ENCODE measurements at regions not wholly inside any gene's neighbourhood (a gene's known extent, or its start where the extent isn't known, plus 50 kb on each side); places are given as distances from the start of the nearest gene placed in this dataset.
"Not testable (repeated sequence)": the region's sequence is repeated elsewhere in the genome, so short reads cannot be mapped to it uniquely, and the experiment has no call there.

DNA sequence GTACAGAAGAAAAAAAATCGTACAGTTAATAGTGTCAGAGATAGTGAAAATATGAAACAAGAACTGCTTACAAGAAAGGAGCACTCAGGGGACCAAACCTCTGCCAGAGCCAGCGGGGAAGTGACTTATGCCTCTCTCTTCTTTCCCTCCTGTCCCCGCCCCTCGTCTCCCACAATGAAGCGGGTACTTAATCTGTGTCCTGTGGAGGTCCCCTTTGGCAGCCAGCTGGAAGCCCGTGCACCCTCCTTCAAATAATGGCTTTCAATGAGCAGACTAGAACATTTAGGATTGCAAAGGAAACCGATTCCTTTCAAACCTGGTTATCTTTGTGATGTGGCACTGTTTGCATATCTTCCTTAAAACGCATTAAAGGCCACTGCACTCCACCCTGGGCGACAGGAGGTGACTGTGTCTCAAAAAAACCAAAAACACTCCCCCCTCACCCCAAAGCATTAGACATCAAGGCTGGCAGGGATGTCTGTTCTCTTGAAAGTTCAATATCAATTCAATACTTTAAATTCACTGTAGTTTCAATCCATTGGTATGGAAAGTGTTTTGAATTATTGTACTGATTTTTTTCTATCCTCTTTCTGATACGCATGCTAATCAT lies 51.7 kb downstream of the PPIAL4C start:
- DNase-seq (ENCODE audit: low read depth in 2 of 2) = not testable (repeated sequence)

- DNase-seq (ENCODE audit: low read depth in 2 of 2) = peak; percentile 71 to 86
Measured at GRCh38 chr1:149636286-149637122, 52.9 kb downstream of the PPIAL4C start.

GRCh38 chr1:149638481-149638880 lies 54.8 kb downstream of the PPIAL4C start:
- not testable (repeated sequence) for DNase-seq (ENCODE audit: low read depth in 2 of 2)

DNA sequence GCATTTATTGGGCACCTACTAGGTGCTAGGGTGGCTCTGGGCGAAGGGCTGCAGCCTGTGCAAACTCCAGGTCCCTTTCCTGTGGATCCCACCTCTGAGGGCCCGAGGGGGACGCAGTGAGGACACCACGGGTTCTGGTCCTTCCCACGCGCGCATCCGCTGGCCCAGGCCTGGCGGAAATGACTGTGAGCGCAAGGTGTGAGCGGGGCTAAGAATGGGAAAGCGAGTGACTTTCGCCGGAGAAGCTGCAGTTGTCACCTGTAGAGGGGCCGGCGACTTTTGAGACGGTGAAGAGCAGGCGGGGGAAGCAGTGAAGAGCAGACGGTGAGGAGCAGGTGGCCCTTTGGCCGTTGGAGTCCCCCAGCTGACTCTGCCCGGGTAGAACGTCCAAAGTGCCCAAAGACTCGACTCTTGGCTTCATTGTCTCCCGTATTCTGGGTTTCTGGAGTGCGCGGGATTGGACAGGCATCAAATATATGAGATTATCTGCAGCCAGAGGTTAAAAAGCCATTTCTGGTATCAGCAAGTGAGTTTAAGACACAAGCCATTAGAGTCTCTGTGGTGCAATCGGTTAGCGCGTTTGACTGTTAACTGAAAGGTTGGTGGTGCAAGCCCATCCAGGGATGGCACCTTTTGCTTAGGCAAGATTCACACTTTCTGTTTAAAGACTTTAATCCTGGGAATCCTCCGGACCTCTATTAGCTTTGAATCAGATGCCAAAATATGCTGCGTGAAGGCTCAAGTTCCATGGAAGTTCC lies 55.4 kb downstream of the PPIAL4C start:
- not testable (repeated sequence) for DNase-seq (ENCODE audit: low read depth in 2 of 2)

- DNase-seq (ENCODE audit: low read depth in 2 of 2) = not testable (repeated sequence)
Measured at GRCh38 chr1:149641179-149641578, 57.5 kb downstream of the PPIAL4C start.

DNA sequence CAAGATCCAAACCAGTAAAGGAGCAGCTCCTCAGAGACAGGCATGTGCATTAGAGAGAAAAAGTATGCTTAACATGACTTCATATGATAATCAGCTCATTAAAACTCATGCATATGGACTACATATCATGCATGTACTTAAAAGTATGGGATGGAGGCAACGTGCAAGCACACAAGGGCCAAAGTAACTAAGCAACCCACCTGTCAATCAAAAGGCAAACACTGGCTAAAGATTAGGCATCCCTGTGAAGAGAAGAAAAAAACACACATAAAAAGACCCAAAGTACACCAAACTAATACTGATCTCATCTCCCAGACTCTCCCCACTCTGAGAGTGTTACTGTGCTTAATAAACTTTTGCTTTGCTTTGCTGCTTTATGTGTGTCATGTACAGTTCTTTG lies 61.2 kb downstream of the PPIAL4C start:
- DNase-seq (ENCODE audit: low read depth in 2 of 2) = not testable (repeated sequence)

- DNase-seq (ENCODE audit: low read depth in 2 of 2) = not testable (repeated sequence)
Measured at GRCh38 chr1:149646360-149647017, 62.8 kb downstream of the PPIAL4C start.

- DNase-seq (ENCODE audit: low read depth in 2 of 2) = not testable (repeated sequence)
Measured at GRCh38 chr1:149647018-149647373, 63.3 kb downstream of the PPIAL4C start.

DNA sequence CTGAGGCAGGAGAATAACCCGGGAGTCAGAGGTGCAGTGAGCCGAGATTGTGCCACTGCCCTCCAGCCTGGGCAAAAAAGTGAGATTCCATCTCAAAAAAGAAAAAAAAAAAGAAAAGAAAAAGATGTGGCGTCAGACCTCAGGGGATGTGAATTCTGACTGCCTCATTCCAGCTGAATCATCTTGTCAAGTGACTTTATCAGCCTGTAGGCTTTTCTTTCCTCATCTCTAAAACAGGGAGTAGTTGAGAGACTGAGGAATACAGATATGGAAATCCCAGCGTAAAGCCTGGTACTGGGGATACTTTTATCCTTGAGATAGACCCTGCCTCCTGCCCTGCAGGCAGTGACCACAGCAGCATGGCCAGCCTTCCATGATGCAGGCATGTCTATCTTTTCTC lies 74.1 kb downstream of the PPIAL4C start:
- DNase-seq (ENCODE audit: low read depth in 2 of 2) = not testable (repeated sequence)

GRCh38 chr1:149658175-149658574 lies 74.5 kb downstream of the PPIAL4C start:
- DNase-seq (ENCODE audit: low read depth in 2 of 2) = not testable (repeated sequence)

DNA sequence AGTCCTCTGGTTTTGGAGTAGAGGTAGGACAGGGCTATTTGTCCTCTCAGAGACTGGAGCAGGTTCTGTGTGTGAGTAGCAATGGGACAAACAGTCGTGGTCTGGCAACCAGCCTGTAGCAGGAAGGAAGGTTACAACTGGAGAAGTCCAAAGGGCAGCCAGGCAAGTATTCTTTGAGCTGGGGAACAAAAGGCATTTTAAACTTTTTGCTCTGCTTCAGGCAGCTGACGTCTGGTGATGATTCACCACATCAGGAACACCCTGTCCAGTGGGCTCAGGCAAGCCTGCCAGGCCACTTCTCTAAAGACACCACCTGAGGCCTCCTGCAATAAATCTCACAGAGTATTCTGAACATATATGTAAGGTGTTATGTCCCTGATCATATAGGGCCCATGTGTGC lies 81.0 kb downstream of the PPIAL4C start:
- DNase-seq (ENCODE audit: low read depth in 2 of 2) = not testable (repeated sequence)

- not testable (repeated sequence) for DNase-seq (ENCODE audit: low read depth in 2 of 2)
Measured at GRCh38 chr1:149665033-149665432, 81.4 kb downstream of the PPIAL4C start.

- DNase-seq (ENCODE audit: low read depth in 2 of 2) = not testable (repeated sequence)
Measured at GRCh38 chr1:149665528-149665927, 81.9 kb downstream of the PPIAL4C start.

- not testable (repeated sequence) for DNase-seq (ENCODE audit: low read depth in 2 of 2)
Measured at GRCh38 chr1:149673231-149673909, 89.7 kb downstream of the PPIAL4C start.

- not testable (repeated sequence) for DNase-seq (ENCODE audit: low read depth in 2 of 2)
Measured at GRCh38 chr1:149674921-149675320, 91.3 kb downstream of the PPIAL4C start.

GRCh38 chr1:149677359-149677758 lies 93.7 kb downstream of the PPIAL4C start:
- DNase-seq (ENCODE audit: low read depth in 2 of 2) = not testable (repeated sequence)

DNA sequence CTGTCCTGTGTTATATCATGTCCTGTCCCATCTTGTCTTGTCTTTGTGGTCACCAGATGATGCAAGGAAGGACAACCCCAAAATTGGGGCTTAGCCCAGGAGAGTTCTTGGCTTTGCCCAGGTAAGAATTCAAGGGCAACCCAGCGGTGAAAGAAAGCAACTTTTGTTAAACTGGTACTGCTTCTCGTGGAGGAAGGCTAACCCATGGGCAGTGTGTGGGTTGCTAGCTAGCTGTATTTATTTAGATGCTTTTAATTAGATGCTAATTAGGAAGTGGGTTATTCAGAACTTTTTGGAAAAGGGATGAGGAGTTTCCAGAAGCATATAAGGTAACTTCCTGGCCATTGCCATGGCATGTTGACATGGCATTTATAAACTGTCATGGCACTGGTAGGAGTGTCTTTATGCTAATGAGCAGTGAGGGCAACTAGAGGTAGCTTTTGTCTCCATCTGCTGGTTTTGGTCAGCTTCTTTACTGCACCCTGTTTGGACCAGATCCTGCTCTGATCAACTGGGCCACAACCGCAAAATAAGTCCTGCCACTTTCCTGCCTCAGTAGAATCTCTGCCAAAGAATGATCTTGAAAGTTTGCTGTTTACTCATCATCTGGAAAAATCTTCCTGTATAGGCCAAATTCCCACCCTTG lies 95.8 kb upstream of the FCGR1A start:
- DNase-seq (ENCODE audit: low read depth in 2 of 2) = not testable (repeated sequence)

DNA sequence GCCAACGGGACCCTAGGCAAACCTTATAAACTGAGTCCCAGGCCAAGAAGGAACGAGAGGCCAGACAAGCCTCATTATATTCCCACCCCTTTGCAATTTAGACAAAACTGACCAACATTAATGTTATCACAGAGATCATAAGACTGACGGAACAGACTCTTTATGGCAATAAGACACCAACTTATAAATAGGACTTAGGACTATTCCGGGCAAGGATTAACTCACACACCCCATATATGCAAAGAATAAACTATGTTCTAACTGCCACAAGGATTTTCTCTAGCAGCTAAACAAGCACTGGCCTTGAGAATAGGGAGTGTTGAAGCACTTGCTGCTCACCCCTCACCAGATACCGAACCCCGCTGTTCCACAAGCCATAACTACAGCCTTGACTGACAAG lies 91.1 kb upstream of the FCGR1A start:
- DNase-seq (ENCODE audit: low read depth in 2 of 2) = not testable (repeated sequence)

DNA sequence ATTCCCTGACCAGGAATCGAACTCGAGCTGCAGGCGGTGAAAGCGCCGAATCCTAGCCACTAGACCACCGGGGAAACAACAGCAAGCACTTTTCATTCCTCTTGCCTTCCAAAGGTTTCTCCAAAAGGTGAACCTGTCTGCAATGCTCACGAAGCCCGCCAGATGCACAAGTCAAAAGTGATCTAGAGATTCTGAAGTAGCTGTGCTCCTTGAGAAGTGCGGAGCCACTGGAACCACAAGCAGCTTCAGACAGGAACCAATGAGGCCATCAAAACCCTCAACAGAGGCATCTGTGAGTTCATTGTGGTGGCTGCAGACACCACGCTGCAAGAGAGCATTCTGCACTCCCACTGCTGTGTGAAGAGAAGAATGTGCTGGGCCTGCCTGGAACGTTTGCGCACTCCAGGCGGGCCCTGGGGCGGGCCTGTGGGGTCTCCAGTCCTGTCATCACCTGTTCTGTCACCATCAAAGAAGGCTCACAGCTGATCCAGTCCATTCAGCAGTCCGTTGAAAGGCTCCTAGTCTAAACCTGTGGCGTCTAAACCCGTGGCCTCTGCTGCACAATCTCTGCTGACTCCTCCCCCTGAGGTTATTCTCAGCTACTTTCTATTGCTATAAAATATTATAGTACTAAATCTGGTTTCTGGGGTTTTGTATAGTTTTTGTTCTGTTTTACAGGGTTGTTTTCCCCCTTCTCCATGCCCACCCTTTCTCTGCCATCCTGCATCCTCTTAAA lies 89.5 kb upstream of the FCGR1A start:
- DNase-seq (ENCODE audit: low read depth in 2 of 2) = not testable (repeated sequence)

GRCh38 chr1:149695066-149695465 lies 87.4 kb upstream of the FCGR1A start:
- DNase-seq (ENCODE audit: low read depth in 2 of 2) = not testable (repeated sequence)
